GM19239 (cell line): ENCODE measurements at regions not wholly inside any gene's neighbourhood (a gene's known extent, or its start where the extent isn't known, plus 50 kb on each side); places are given as distances from the start of the nearest gene placed in this dataset.

ENCODE experiments used
- DNase-seq: peaks from one replicate; pipeline ENCODE4 v3.0.0; 2011; ENCODE audit warnings: low spot score; ENCODE audit not compliant: insufficient read length
- FAIRE-seq: peaks from 2 replicates; lab custom pipeline; 2011; peaks lifted over from hg19 to GRCh38; lab: Jason Lieb, UNC

- FAIRE-seq (no peak), DNase-seq (no peak)
These were observed 1103.3 kb upstream of the EEF2KMT start for GRCh38 chr16:6200861-6201260.

- no peak for DNase-seq
- FAIRE-seq = no peak
These were observed 1102.7 kb upstream of the EEF2KMT start for GRCh38 chr16:6200271-6200670.

GRCh38 chr16:6195966-6196365 is 1098.4 kb upstream of the EEF2KMT start:
- FAIRE-seq (no peak), DNase-seq (no peak)

- no peak for DNase-seq
- FAIRE-seq = no peak
These were observed 1096.1 kb upstream of the EEF2KMT start for GRCh38 chr16:6193718-6194117.

GRCh38 chr16:6192984-6193383 is 1095.4 kb upstream of the EEF2KMT start:
- no peak for DNase-seq
- no peak for FAIRE-seq

- DNase-seq (no peak), FAIRE-seq (no peak)
These were observed 1094.9 kb upstream of the EEF2KMT start for GRCh38 chr16:6192532-6192931.

GRCh38 chr16:6190776-6191175 is 1093.2 kb upstream of the EEF2KMT start:
- DNase-seq (no peak), FAIRE-seq (no peak)

GRCh38 chr16:6189216-6189615 is 1091.6 kb upstream of the EEF2KMT start:
- DNase-seq (no peak), FAIRE-seq (no peak)

GRCh38 chr16:6177616-6178180 is 1080.1 kb upstream of the EEF2KMT start:
- FAIRE-seq (no peak), DNase-seq (no peak)

GRCh38 chr16:6170022-6170421 is 1072.4 kb upstream of the EEF2KMT start:
- FAIRE-seq = no peak
- DNase-seq = no peak

- FAIRE-seq (no peak), DNase-seq (no peak)
These were observed 1067.9 kb upstream of the EEF2KMT start for GRCh38 chr16:6165330-6165979.

- DNase-seq (no peak), FAIRE-seq (no peak)
These were observed 1063.3 kb upstream of the EEF2KMT start for GRCh38 chr16:6160871-6161270.

- FAIRE-seq (no peak), DNase-seq (no peak)
These were observed 1062.7 kb upstream of the EEF2KMT start for GRCh38 chr16:6160303-6160702.

GRCh38 chr16:6157806-6158205 is 1060.2 kb upstream of the EEF2KMT start:
- FAIRE-seq (no peak), DNase-seq (no peak)

- no peak for FAIRE-seq
These were observed 1057.7 kb upstream of the EEF2KMT start for GRCh38 chr16:6155271-6155670.

GRCh38 chr16:6153901-6154300 is 1056.3 kb upstream of the EEF2KMT start:
- DNase-seq = no peak
- FAIRE-seq = no peak

More at GRCh38 chr16:6155271-6155670, 1057.7 kb upstream of the EEF2KMT start:
- DNase-seq = no peak

- FAIRE-seq = no peak
These were observed 1051.4 kb upstream of the EEF2KMT start for GRCh38 chr16:6149031-6149430.

GRCh38 chr16:6148361-6148760 is 1050.8 kb upstream of the EEF2KMT start:
- DNase-seq = no peak
- FAIRE-seq = no peak

More at GRCh38 chr16:6149031-6149430, 1051.4 kb upstream of the EEF2KMT start:
- no peak for DNase-seq

- no peak for FAIRE-seq
These were observed 1049.4 kb upstream of the EEF2KMT start for GRCh38 chr16:6146874-6147425.

GRCh38 chr16:6146356-6146755 is 1048.8 kb upstream of the EEF2KMT start:
- FAIRE-seq = no peak
- DNase-seq = no peak

More at GRCh38 chr16:6146874-6147425, 1049.4 kb upstream of the EEF2KMT start:
- DNase-seq = no peak

GRCh38 chr16:6144463-6144862 is 1046.9 kb upstream of the EEF2KMT start:
- no peak for DNase-seq
- no peak for FAIRE-seq

- FAIRE-seq = no peak
These were observed 1045.4 kb upstream of the EEF2KMT start for GRCh38 chr16:6143020-6143419.

More at GRCh38 chr16:6143020-6143419, 1045.4 kb upstream of the EEF2KMT start:
- no peak for DNase-seq
